ENCODE measurements at regions not wholly inside any gene's neighbourhood (a gene's known extent, or its start where the extent isn't known, plus 50 kb on each side); places are given as distances from the start of the nearest gene placed in this dataset.

GRCh38 chr6:2396042-2396657 lies 150.7 kb upstream of the GMDS start:
- TF ChIP-seq, protein P1, sequence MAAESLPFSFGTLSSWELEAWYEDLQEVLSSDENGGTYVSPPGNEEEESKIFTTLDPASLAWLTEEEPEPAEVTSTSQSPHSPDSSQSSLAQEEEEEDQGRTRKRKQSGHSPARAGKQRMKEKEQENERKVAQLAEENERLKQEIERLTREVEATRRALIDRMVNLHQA (CRISPR knock-in tag; IDR thresholded peaks at IDR 0.05): no peak
- TF ChIP-seq POLR2AphosphoS5 (IDR thresholded peaks at IDR 0.05; ENCODE audit: low read depth, low read length): no peak
